IMR-90 (cell line): ENCODE measurements at regions not wholly inside any gene's neighbourhood (a gene's known extent, or its start where the extent isn't known, plus 50 kb on each side); places are given as distances from the start of the nearest gene placed in this dataset.

ENCODE experiments used
- ATAC-seq: fragments of 200-7000 bp; cut with Tn5 transposase; 2 replicates; pipeline ENCODE4 v1.9.1; 2020; ENCODE audit warnings: low read depth, mild to moderate bottlenecking, moderate library complexity
- BruUV-seq: library from RNA; stranded (reverse); fragments of 400-500 nt; replicated peaks from 2 replicates; lab custom pipeline; 2021; lab: Mats Ljungman, UMichigan
- CTCF ChIA-PET: fragments of 300-600 bp; formaldehyde crosslinking; extraction: SDS; loops from one replicate; lab custom pipeline; 2021; ENCODE audit warnings: antibody characterized with exemption; lab: Yijun Ruan, JAX
- POLR2A ChIA-PET: fragments of 300-600 bp; sonication (Branson Sonifier 250); formaldehyde crosslinking; loops from one replicate; lab custom pipeline; 2022; ENCODE audit warnings: antibody characterized with exemption; ENCODE audit not compliant: unreplicated experiment; lab: Charles Lee
- DNase-seq: peaks from one replicate; pipeline ENCODE4 v3.0.0; 2013
- H2AFZ ChIP-seq: replicated peaks from 2 replicates; pipeline ENCODE3; 2013; ENCODE audit warnings: low read length, mild to moderate bottlenecking; ENCODE audit not compliant: poor library complexity
- H2AK5ac ChIP-seq: 2 replicates; pipeline ENCODE4 v1.6.1; 2013; ENCODE audit warnings: low read depth, low read length, inconsistent platforms
- H2AK9ac ChIP-seq: replicated peaks from 2 replicates; pipeline ENCODE3; 2013; ENCODE audit warnings: mild to moderate bottlenecking, low read depth, low read length, moderate library complexity; ENCODE audit not compliant: poor library complexity
- H2BK120ac ChIP-seq: 2 replicates; pipeline ENCODE4 v1.6.1; 2013; ENCODE audit warnings: low read depth, low read length, inconsistent platforms
- H2BK15ac ChIP-seq: 3 replicates; pipeline ENCODE4 v1.6.1; 2013; ENCODE audit warnings: low read depth, low read length, inconsistent platforms
- H2BK20ac ChIP-seq: 2 replicates; pipeline ENCODE4 v1.6.1; 2013; ENCODE audit warnings: low read depth, mild to moderate bottlenecking, inconsistent platforms, low read length, moderate library complexity
- H2BK5ac ChIP-seq: 2 replicates; pipeline ENCODE4 v1.6.1; 2013; ENCODE audit warnings: mild to moderate bottlenecking, low read depth, low read length, inconsistent platforms; ENCODE audit not compliant: poor library complexity, severe bottlenecking
- H3K14ac ChIP-seq: replicated peaks from 2 replicates; pipeline ENCODE4 v1.6.1; 2013; ENCODE audit warnings: low read depth, low read length, inconsistent platforms
- H3K18ac ChIP-seq: 2 replicates; pipeline ENCODE4 v1.6.1; 2013; ENCODE audit warnings: low read depth, low read length, control low read depth
- H3K23ac ChIP-seq: 2 replicates; pipeline ENCODE4 v1.6.1; 2013; ENCODE audit warnings: low read depth, low read length, inconsistent platforms
- H3K27ac ChIP-seq: 2 replicates; pipeline ENCODE4 v1.5.1; 2013; ENCODE audit warnings: mild to moderate bottlenecking, control low read depth, low read length; ENCODE audit not compliant: insufficient read depth
- H3K27me3 ChIP-seq: 2 replicates; pipeline ENCODE4 v1.6.1; 2013; ENCODE audit warnings: low read length; ENCODE audit not compliant: control insufficient read depth, insufficient read depth
- H3K36me3 ChIP-seq: 2 replicates; pipeline ENCODE4 v1.6.1; 2013; ENCODE audit warnings: low read length, mixed read lengths; ENCODE audit not compliant: control insufficient read depth, insufficient read depth
- H3K4ac ChIP-seq: 2 replicates; pipeline ENCODE4 v1.6.1; 2013; ENCODE audit warnings: low read depth, low read length, inconsistent platforms
- H3K4me1 ChIP-seq: 2 replicates; pipeline ENCODE4 v1.6.1; 2013; ENCODE audit warnings: low read length, mixed read lengths; ENCODE audit not compliant: control insufficient read depth, insufficient read depth
- H3K4me2 ChIP-seq: 2 replicates; pipeline ENCODE4 v1.6.1; 2013; ENCODE audit warnings: low read depth, mild to moderate bottlenecking, control low read depth, low read length, moderate library complexity
- H3K4me3 ChIP-seq: 2 replicates; pipeline ENCODE4 v1.5.1; 2013; ENCODE audit warnings: low read depth, mild to moderate bottlenecking, control low read depth, low read length, moderate library complexity; ENCODE audit not compliant: insufficient read depth
- H3K56ac ChIP-seq: 2 replicates; pipeline ENCODE4 v1.6.1; 2013; ENCODE audit warnings: low read length, inconsistent platforms; ENCODE audit not compliant: insufficient read depth; ENCODE audit errors: extremely low read depth
- H3K79me1 ChIP-seq, 2 experiments: 2 replicates each; pipeline ENCODE4 v1.6.1; 2013; ENCODE audit warnings: low read length in 2 of 2, inconsistent platforms in 1 of 2, low read depth in 1 of 2
- H3K9ac ChIP-seq: 2 replicates; pipeline ENCODE4 v1.6.1; 2013; ENCODE audit warnings: low read depth, low read length, control low read depth
- H3K9me1 ChIP-seq: 2 replicates; pipeline ENCODE4 v1.6.1; 2013; ENCODE audit warnings: low read length, inconsistent platforms; ENCODE audit not compliant: insufficient read depth
- H3K9me3 ChIP-seq: 2 replicates; pipeline ENCODE4 v1.6.1; 2013; ENCODE audit warnings: low read length; ENCODE audit not compliant: control insufficient read depth, insufficient read depth
- H4K20me1 ChIP-seq: 2 replicates; pipeline ENCODE4 v1.6.1; 2013; ENCODE audit warnings: low read length, inconsistent platforms; ENCODE audit not compliant: insufficient read depth
- H4K5ac ChIP-seq: 2 replicates; pipeline ENCODE4 v1.6.1; 2013; ENCODE audit warnings: mild to moderate bottlenecking, low read depth, low read length, control low read depth
- H4K8ac ChIP-seq, 2 experiments: 2 replicates each; pipeline ENCODE4 v1.6.1; 2013; ENCODE audit warnings: low read depth in 2 of 2, low read length in 2 of 2, control low read depth in 1 of 2, inconsistent platforms in 1 of 2
- H4K91ac ChIP-seq: 2 replicates; pipeline ENCODE4 v1.6.1; 2013; ENCODE audit warnings: low read depth, low read length, inconsistent platforms; ENCODE audit not compliant: insufficient read depth
- CHD1 ChIP-seq: IDR thresholded peaks from 2 replicates; pipeline ENCODE4 v1.6.1; 2012; ENCODE audit warnings: low read depth, low read length, improper control_type of control experiment
- MAZ ChIP-seq: IDR thresholded peaks from 2 replicates; pipeline ENCODE4 v1.6.1; 2012; ENCODE audit warnings: low read depth, mild to moderate bottlenecking, low read length, improper control_type of control experiment, moderate library complexity, borderline replicate concordance
- MXI1 ChIP-seq: IDR thresholded peaks from 2 replicates; pipeline ENCODE4 v1.6.1; 2012; ENCODE audit warnings: low read depth, mild to moderate bottlenecking, low read length, moderate library complexity, borderline replicate concordance
- NFE2L2 ChIP-seq: fragments of 150-350 bp; IDR thresholded peaks from 2 replicates; pipeline ENCODE4 v1.6.1; 2016; ENCODE audit warnings: low read depth, mild to moderate bottlenecking, low read length
- RAD21 ChIP-seq: IDR thresholded peaks from 2 replicates; pipeline ENCODE4 v1.6.1; 2012; ENCODE audit warnings: low read length, improper control_type of control experiment
- SMC3 ChIP-seq: fragments of 150-350 bp; IDR thresholded peaks from 2 replicates; pipeline ENCODE4 v1.6.1; 2016; ENCODE audit warnings: low read depth, mild to moderate bottlenecking, antibody characterized with exemption, low read length, moderate library complexity
- WGBS, 2 experiments: methylation state at CpG; one replicate each; pipeline versions ENCODE4 v1.1.5 to v1.1.7; 2013; ENCODE audit warnings: missing lambda C conversion rate in 2 of 2; ENCODE audit not compliant: insufficient read length in 1 of 2; ENCODE audit errors: extremely low coverage in 2 of 2; 5-methylcytosine and 5-hydroxymethylcytosine counted together
- dilution Hi-C: fragments of 300-500 bp; cut with HindIII; formaldehyde crosslinking; loops from one replicate; pipeline ENCODE4 v1.14.3; 2018; ENCODE audit warnings: low sequenced_read_pairs; ENCODE audit not compliant: unreplicated experiment
- in situ Hi-C: fragments of 300-500 bp; cut with MboI; formaldehyde crosslinking; loops from 3 replicates; pipeline ENCODE4 v1.14.3; 2019; ENCODE audit warnings: low sequenced_read_pairs, inconsistent platforms, mixed read lengths
- intact Hi-C: fragments of 100-400 bp; cut with micrococcal nuclease; formaldehyde crosslinking; loops from 2 replicates; pipeline ENCODE4 v1.10.0; 2022
- TF ChIP-seq, protein P1 (sequence below): fragments of 150-350 bp; IDR thresholded peaks from 2 replicates; pipeline ENCODE4 v1.6.1; 2016; ENCODE audit warnings: low read depth, mild to moderate bottlenecking, low read length, moderate library complexity, borderline replicate concordance

DNA sequence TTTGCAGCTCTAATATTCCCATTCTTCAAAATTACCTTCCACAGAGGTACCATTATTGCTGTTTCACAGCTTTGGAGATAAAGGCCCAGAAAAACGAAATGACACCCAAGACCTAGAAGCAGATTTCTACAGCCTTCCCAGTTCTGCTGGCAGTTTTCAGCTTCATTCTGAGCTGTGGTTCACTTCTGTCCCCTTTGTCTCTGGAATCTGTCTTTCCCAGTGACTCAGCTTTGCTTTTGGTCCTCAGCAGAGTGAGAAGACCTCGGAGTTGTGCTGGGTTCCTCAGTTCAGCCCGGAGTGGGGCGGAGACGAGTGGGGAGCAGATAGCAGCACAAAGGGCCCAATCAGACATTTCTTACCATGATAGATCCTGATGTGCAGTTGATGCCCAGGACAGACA, 180.7 kb upstream of the CXCR4 start:
- DNase-seq (no peak), ATAC-seq (no peak)
- H4K5ac ChIP-seq, result no peak overlapping the region
- no peak overlapping the region for H2AK9ac ChIP-seq
- WGBS, 2 experiments, result no CpG with 5 or more reads among the region's 5 CpGs
- ChIA-PET POLR2A (no interaction called here), CTCF (no interaction called here)
- no peaks in the 10 kb centered on the region for H3K4me1 ChIP-seq
- intact Hi-C loops (no loop called here), in situ Hi-C loops (no loop called here), dilution Hi-C loops (no loop called here)
- no peak overlapping the region for H2BK120ac ChIP-seq
- no peak overlapping the region for H3K4me3 ChIP-seq
- no peaks in the 10 kb centered on the region for H3K27me3 ChIP-seq
- H3K18ac ChIP-seq, result no peak overlapping the region
- no peaks in the 10 kb centered on the region for H3K79me1 ChIP-seq
- no peak overlapping the region for H3K27ac ChIP-seq
- no peaks in the 10 kb centered on the region for H3K36me3 ChIP-seq
- H3K14ac ChIP-seq, result no peak overlapping the region
- H3K4me2 ChIP-seq, result no peak overlapping the region
- H4K91ac ChIP-seq, result no peak overlapping the region
- H2BK5ac ChIP-seq, result no peak overlapping the region
- no peak overlapping the region for H4K8ac ChIP-seq
- no TSS peak for BruUV-seq
- no peak overlapping the region for H3K23ac ChIP-seq
- H2BK20ac ChIP-seq, result no peak overlapping the region
- no peak overlapping the region for H2BK15ac ChIP-seq
- H2AFZ ChIP-seq, result no peak overlapping the region
- H2AK5ac ChIP-seq, result no peak overlapping the region
- no peaks in the 10 kb centered on the region for H3K9me3 ChIP-seq
- H4K20me1 ChIP-seq, result no peaks in the 10 kb centered on the region
- TF ChIP-seq, protein P1, sequence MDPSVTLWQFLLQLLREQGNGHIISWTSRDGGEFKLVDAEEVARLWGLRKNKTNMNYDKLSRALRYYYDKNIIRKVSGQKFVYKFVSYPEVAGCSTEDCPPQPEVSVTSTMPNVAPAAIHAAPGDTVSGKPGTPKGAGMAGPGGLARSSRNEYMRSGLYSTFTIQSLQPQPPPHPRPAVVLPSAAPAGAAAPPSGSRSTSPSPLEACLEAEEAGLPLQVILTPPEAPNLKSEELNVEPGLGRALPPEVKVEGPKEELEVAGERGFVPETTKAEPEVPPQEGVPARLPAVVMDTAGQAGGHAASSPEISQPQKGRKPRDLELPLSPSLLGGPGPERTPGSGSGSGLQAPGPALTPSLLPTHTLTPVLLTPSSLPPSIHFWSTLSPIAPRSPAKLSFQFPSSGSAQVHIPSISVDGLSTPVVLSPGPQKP, result no peak
- TF ChIP-seq RAD21 (no peak), MAZ (no peak), SMC3 (no peak), MXI1 (no peak), NFE2L2 (no peak), CHD1 (no peak)
- H3K9ac ChIP-seq, result no peak overlapping the region
- no peak overlapping the region for H3K4ac ChIP-seq
- H3K56ac ChIP-seq, result no peak overlapping the region
- no peaks in the 10 kb centered on the region for H3K9me1 ChIP-seq
